Cardiac muscle cell (in vitro differentiated cells and primary cell): ENCODE measurements at regions not wholly inside any gene's neighbourhood (a gene's known extent, or its start where the extent isn't known, plus 50 kb on each side); places are given as distances from the start of the nearest gene placed in this dataset.

Experiments used
- DNase-seq, 2 donors: peaks; one replicate each; pipeline versions ENCODE4 v3.0.0 to v3.0.0-alpha.2; 2010 to 2017; ENCODE audit warnings: low read depth in 1 of 2, low spot score in 1 of 2
- H3K27ac ChIP-seq: fragments of 200-600 bp; sonication (generic); 2 replicates; pipeline ENCODE4 v1.5.1; 2016
- H3K27me3 ChIP-seq: fragments of 200-600 bp; sonication (generic); 2 replicates; pipeline ENCODE4 v1.6.0; 2016; ENCODE audit warnings: control low read depth
- H3K36me3 ChIP-seq: fragments of 200-600 bp; sonication (generic); 2 replicates; pipeline ENCODE4 v1.5.1; 2016; ENCODE audit warnings: control low read depth
- H3K4me1 ChIP-seq: fragments of 200-600 bp; sonication (generic); 2 replicates; pipeline ENCODE4 v1.8.1; 2017; ENCODE audit warnings: low read depth, mild to moderate bottlenecking, mixed run types
- H3K4me3 ChIP-seq: fragments of 200-600 bp; sonication (generic); 2 replicates; pipeline ENCODE4 v1.5.1; 2016; ENCODE audit warnings: mild to moderate bottlenecking
- H3K9me3 ChIP-seq: fragments of 200-600 bp; sonication (generic); 2 replicates; pipeline ENCODE4 v1.5.1; 2017; ENCODE audit warnings: low read depth, mild to moderate bottlenecking, control low read depth
- CTCF ChIP-seq: IDR thresholded peaks from 2 replicates; pipeline ENCODE4 v1.5.1; 2012; ENCODE audit warnings: low read depth, mild to moderate bottlenecking, low read length

- Histone ChIP-seq H3K36me3 (no peaks in the 10 kb centered on the region), H3K4me3 (no peak overlapping the region), H3K9me3 (no peaks in the 10 kb centered on the region), H3K4me1 (no peaks in the 10 kb centered on the region), H3K27ac (no peak overlapping the region), H3K27me3 (no peaks in the 10 kb centered on the region)
- DNase-seq: no peak
- TF ChIP-seq CTCF: no peak
Measured at GRCh38 chr20:12044969-12045368, 127.3 kb downstream of the BTBD3 start.

DNA sequence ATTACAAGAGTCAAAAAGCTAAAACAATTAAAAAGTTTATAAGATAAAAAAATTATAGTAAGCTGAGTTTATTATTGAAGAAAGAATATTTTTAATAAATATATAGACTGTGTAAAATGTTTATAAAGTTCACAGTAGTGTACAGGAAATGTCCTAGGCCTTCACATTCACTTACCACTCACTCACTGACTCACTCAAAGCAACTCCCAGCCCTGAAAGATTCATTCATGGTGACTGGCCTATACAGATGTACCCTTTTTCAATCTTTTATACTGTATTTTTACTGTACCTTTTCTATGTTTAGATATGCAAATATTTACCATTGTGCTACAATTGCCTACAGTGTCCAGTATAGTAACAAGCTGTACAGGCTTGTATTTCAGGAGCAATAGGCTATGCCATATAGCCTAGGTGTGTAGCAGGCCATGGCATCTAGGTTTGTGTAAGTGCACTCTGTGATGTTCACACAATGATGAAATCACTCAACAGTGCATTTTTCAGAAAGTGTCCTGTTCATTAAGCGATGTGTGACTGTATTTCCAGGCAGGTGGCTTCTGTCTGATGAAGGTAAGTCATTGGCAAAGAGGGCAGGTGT lies 130.2 kb downstream of the BTBD3 start:
- no peaks in the 10 kb centered on the region for H3K36me3 ChIP-seq
- DNase-seq: peak in 1 of 2 donors; percentile 40

GRCh38 chr20:12049125-12049524 lies 131.4 kb downstream of the BTBD3 start:
- TF ChIP-seq CTCF: no peak
- H3K36me3 ChIP-seq: no peaks in the 10 kb centered on the region

More for the DNA sequence above, 130.2 kb downstream of the BTBD3 start:
- H3K4me1 ChIP-seq: peaks cover 9% of the 10 kb centered on the region
- H3K4me3 ChIP-seq: no peak overlapping the region
- no peak for TF ChIP-seq CTCF
- H3K9me3 ChIP-seq: no peaks in the 10 kb centered on the region
- H3K27me3 ChIP-seq: no peaks in the 10 kb centered on the region
- H3K27ac ChIP-seq: no peak overlapping the region

GRCh38 chr20:12051206-12052163 lies 133.8 kb downstream of the BTBD3 start:
- DNase-seq: peak; percentile 25 to 56
- no peak for TF ChIP-seq CTCF
- Histone ChIP-seq H3K4me3 (no peak overlapping the region), H3K4me1 (peaks cover 9% of the 10 kb centered on the region), H3K36me3 (no peaks in the 10 kb centered on the region), H3K27ac (no peak overlapping the region), H3K9me3 (no peaks in the 10 kb centered on the region), H3K27me3 (no peaks in the 10 kb centered on the region)

More at GRCh38 chr20:12049125-12049524, 131.4 kb downstream of the BTBD3 start:
- no peak overlapping the region for H3K27ac ChIP-seq
- no peak overlapping the region for H3K4me3 ChIP-seq
- H3K9me3 ChIP-seq: no peaks in the 10 kb centered on the region
- H3K4me1 ChIP-seq: peaks cover 9% of the 10 kb centered on the region
- H3K27me3 ChIP-seq: no peaks in the 10 kb centered on the region
- DNase-seq: peak in 1 of 2 donors; percentile 53

DNA sequence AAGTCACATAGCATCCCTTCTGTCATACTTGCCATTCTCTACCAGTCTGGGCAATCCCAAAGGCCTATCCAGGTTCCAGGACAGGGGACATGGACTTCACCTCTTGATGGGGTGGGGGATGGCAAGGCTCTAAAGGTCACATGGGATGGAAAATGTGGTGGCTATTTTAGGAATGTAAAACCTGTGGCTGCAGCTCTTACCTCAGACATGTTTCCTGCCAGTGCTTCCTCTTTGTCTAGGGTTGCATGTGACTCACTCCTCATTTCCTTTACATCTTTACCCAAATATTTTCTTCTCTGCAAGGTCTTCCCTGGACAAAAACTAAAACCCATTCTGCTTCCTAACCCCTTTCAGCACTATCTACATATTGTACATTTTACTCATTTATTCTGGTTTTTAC lies 135.7 kb downstream of the BTBD3 start:
- Histone ChIP-seq H3K36me3 (no peaks in the 10 kb centered on the region), H3K9me3 (no peaks in the 10 kb centered on the region), H3K27me3 (no peaks in the 10 kb centered on the region), H3K4me1 (peaks cover 9% of the 10 kb centered on the region), H3K27ac (no peak overlapping the region), H3K4me3 (no peak overlapping the region)
- DNase-seq: peak; percentile 30 to 89
- TF ChIP-seq CTCF: no peak
